ENCODE measurements at regions not wholly inside any gene's neighbourhood (a gene's known extent, or its start where the extent isn't known, plus 50 kb on each side); places are given as distances from the start of the nearest gene placed in this dataset.
"Not testable (repeated sequence)": the region's sequence is repeated elsewhere in the genome, so short reads cannot be mapped to it uniquely, and the experiment has no call there.

DNA sequence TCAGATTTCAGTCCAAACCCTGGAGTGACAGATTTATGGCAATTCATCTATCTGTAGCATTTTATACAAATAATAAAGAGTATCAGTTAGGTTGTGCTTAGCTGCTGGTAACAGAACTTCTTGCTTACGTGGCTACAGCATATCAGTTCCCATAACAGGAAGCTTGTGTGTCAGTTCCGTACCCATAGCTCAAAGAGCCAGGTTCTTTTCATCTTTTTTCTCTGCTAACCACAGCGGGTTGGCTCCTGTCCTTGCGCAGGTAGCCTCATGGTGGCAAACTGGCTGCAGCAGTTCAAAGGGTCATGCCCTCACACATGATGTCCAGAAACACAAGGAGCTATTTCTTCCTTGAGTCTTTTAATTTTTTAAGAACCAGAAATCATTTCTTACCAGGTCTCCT is 1041.8 kb downstream of the GATA3 start:
- Histone ChIP-seq H3K4me3 (ENCODE audit: low read length) (no peak overlapping the region), H3K9me3 (ENCODE audit: low read depth, low read length) (no peaks in the 10 kb centered on the region), H3K27me3 (ENCODE audit: insufficient read depth, low read length) (no peaks in the 10 kb centered on the region), H3K4me1 (ENCODE audit: insufficient read depth, low read length) (peaks cover 2% of the 10 kb centered on the region)

DNA sequence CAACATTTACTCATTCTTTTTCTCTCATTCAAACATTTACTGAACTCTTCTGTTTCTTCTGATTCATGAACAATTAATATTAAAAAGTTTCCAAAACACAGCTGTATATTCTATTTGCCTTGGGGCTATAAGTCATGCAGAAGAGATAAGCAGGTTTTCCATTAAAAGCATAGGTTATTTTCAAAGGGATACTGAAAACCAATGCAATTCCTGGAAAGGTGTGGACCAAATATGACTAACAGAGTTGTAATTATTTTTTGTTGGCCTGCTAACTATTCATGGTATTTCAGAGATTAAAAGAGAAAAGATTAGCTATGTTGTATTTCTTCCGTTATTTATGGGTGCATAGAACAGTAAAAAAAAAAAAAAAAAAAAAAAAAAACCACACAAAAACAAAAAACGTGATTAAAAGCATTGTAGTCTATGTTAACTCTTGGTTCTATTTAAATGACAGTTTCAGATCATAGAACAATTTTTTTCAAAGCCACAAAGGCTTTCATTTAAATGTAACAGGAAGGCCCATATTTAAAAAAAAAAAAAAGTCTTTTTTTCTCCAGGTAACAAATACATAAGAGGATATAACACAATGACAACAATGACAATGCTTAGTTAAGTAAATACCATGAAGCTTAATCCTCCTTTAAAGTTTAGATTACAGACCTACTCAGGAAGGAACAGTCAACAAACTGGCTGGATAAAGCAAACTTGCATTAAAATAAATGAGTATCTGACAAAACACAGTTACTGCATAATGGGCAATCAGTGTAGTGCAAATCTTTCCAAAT is 1042.9 kb downstream of the GATA3 start:
- Histone ChIP-seq H3K4me1 (ENCODE audit: insufficient read depth, low read length) (peaks cover 2% of the 10 kb centered on the region), H3K4me3 (ENCODE audit: low read length) (no peak overlapping the region)

DNA sequence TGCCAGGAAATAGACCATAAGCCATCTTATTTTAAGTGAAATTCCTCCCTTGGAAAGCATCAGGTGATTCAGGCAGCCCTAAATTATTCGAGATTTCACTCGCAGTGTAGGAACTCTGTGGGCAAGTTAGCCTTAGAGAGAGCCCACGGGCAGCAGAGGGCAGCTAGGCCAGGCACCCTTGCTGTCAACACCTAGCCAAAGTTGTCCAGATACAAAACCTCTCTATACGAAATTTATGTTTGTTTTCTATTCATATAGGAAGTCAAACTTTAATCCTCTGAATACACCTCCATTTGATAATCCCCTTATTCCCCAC is 1043.5 kb downstream of the GATA3 start:
- no peaks in the 10 kb centered on the region for H3K27me3 ChIP-seq (ENCODE audit: insufficient read depth, low read length)
- H3K9me3 ChIP-seq (ENCODE audit: low read depth, low read length): no peaks in the 10 kb centered on the region
- H3K4me3 ChIP-seq (ENCODE audit: low read length): no peak overlapping the region
- H3K4me1 ChIP-seq (ENCODE audit: insufficient read depth, low read length): peaks cover 2% of the 10 kb centered on the region

More for the DNA sequence above, 1042.9 kb downstream of the GATA3 start:
- no peaks in the 10 kb centered on the region for H3K27me3 ChIP-seq (ENCODE audit: insufficient read depth, low read length)
- H3K9me3 ChIP-seq (ENCODE audit: low read depth, low read length): no peaks in the 10 kb centered on the region

DNA sequence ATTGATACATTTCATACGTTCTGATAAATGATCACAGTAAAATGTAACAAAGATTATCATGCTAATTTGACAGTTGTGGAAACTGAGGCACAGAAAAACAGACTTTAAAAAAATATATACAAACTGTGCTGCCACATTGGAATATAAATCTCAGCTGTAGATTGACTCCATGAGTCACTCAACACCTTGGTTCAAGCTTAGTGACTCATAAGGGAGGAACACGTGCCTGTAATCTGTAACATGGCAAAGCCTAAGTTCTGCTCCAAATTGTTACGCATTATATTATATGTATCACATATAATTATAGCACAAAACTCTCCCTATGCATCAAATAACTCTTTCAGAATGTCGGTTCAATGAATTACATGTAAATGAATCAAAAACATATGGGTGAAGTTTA is 1047.5 kb downstream of the GATA3 start:
- Histone ChIP-seq H3K4me1 (ENCODE audit: insufficient read depth, low read length) (no peaks in the 10 kb centered on the region), H3K4me3 (ENCODE audit: low read length) (no peak overlapping the region), H3K9me3 (ENCODE audit: low read depth, low read length) (no peaks in the 10 kb centered on the region), H3K27me3 (ENCODE audit: insufficient read depth, low read length) (no peaks in the 10 kb centered on the region)

DNA sequence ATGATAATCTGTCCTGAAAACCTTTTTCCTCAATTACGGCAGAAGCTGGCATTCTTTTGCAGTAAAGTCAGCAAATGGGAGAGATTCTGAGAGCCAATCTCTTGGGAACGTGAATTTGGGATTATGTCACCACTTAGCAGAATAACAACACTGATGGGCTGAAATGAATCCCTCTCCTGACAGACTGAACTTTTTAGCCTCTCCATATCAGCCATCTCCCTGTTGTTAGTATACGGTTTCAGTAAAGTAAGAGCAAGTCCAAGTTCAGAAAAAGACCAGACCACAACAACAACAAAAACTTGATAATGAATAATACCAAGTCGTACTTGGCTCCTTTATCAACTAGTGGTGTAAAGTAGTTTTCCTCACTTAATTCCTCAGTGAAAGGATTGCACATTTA is 1048.8 kb downstream of the GATA3 start:
- H3K4me1 ChIP-seq (ENCODE audit: insufficient read depth, low read length): no peaks in the 10 kb centered on the region
- no peak overlapping the region for H3K4me3 ChIP-seq (ENCODE audit: low read length)
- no peaks in the 10 kb centered on the region for H3K9me3 ChIP-seq (ENCODE audit: low read depth, low read length)
- H3K27me3 ChIP-seq (ENCODE audit: insufficient read depth, low read length): no peaks in the 10 kb centered on the region

DNA sequence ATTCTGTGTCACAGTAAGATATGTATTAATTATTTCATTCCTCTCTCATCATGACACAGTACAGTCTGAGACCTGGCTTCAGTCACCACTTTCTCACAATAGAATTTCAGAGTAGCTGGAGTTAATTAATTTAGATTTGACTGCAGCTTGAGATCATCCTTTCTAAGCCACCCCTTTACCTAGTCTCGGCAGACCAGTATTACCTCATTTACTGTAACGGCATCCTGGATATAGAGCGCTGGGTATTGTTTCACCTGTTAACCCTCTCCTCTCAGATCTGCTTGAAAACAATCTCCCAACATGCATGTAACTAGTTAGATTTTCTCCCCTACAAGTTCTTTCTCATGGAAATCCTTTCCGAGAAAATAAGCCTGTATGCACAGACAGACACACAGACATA is 1057.5 kb downstream of the GATA3 start:
- H3K9me3 ChIP-seq (ENCODE audit: low read depth, low read length): no peaks in the 10 kb centered on the region
- H3K4me1 ChIP-seq (ENCODE audit: insufficient read depth, low read length): no peaks in the 10 kb centered on the region
- H3K27me3 ChIP-seq (ENCODE audit: insufficient read depth, low read length): no peaks in the 10 kb centered on the region
- H3K4me3 ChIP-seq (ENCODE audit: low read length): no peak overlapping the region

DNA sequence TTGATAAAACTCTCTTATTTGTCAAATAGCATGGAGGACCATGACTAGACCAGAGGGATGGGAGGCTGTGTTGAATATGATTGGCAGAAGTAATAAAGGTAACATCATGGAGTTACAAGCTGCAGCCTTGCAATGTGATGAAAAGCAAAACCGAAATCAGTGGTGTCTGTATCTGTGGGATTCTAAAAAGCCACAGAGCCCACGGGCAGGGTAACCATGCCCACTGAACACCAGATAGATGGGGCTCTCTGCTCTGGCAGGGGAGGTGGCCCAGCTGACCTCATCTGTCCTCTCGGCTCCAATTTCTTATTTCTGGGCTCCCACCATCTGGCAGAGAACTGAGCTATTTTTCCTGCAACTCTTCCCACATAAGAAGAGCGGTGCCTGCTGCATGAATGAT is 1072.2 kb downstream of the GATA3 start:
- Histone ChIP-seq H3K4me1 (ENCODE audit: insufficient read depth, low read length) (no peaks in the 10 kb centered on the region), H3K4me3 (ENCODE audit: low read length) (no peak overlapping the region), H3K9me3 (ENCODE audit: low read depth, low read length) (no peaks in the 10 kb centered on the region), H3K27me3 (ENCODE audit: insufficient read depth, low read length) (no peaks in the 10 kb centered on the region)

DNA sequence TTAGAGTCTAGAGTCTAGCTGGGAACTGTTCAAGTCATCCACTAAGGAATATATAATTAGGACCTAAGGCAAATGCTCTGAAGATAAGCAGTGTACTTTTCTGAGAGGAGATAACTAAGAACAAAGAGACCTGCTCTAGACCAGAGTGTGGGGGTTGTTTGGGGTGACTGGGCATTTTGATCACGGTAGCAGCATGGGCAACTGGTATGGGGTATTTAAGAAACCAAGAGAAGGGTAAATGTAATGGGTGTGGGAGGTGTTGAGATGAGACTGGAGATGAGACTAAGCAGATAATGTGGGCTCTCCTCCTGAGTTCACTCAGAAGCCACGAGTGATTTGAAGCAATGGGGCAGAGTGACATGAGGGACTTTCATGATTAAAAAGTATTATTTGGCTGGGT is 1082.9 kb downstream of the GATA3 start:
- Histone ChIP-seq H3K4me1 (ENCODE audit: insufficient read depth, low read length) (no peaks in the 10 kb centered on the region), H3K27me3 (ENCODE audit: insufficient read depth, low read length) (no peaks in the 10 kb centered on the region), H3K4me3 (ENCODE audit: low read length) (no peak overlapping the region), H3K9me3 (ENCODE audit: low read depth, low read length) (no peaks in the 10 kb centered on the region)

DNA sequence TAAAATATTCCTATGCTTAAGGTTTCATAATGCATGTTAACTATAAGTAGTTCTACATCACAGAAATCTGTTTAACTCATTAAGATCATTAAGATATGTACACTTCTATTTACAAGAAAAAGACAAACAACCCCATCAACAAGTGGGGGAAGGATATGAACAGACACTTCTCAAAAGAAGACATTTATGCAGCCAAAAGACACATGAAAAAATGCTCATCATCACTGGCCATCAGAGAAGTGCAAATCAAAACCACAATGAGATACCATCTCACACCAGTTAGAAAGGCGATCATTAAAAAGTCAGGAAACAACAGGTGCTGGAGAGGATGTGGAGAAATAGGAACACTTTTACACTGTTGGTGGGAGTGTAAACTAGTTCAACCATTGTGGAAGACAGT is 1084.3 kb downstream of the GATA3 start:
- H3K27me3 ChIP-seq (ENCODE audit: insufficient read depth, low read length); H3K4me1 ChIP-seq (ENCODE audit: insufficient read depth, low read length); H3K9me3 ChIP-seq (ENCODE audit: low read depth, low read length); H3K4me3 ChIP-seq (ENCODE audit: low read length): not testable (repeated sequence)

DNA sequence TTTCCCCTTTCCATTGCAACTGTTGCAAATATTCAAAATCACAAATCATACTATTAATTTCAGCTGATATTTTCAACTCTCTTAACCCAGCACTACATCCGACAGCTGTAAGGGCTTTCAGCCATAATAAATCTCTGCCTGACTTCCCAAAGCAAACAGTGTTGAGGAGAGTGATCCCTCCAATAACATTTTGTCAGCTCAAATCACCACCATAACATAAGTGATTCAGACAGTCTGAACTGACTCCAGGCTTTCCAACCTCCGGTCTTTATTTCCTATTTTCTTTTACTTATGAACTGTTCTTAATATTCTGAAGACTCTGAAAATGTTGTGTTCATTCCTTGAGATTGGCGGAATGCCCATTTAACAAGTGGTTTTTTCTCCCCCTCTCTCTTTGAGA is 1085.9 kb downstream of the GATA3 start:
- Histone ChIP-seq H3K4me3 (ENCODE audit: low read length) (no peak overlapping the region), H3K4me1 (ENCODE audit: insufficient read depth, low read length) (no peaks in the 10 kb centered on the region), H3K9me3 (ENCODE audit: low read depth, low read length) (no peaks in the 10 kb centered on the region), H3K27me3 (ENCODE audit: insufficient read depth, low read length) (no peaks in the 10 kb centered on the region)

DNA sequence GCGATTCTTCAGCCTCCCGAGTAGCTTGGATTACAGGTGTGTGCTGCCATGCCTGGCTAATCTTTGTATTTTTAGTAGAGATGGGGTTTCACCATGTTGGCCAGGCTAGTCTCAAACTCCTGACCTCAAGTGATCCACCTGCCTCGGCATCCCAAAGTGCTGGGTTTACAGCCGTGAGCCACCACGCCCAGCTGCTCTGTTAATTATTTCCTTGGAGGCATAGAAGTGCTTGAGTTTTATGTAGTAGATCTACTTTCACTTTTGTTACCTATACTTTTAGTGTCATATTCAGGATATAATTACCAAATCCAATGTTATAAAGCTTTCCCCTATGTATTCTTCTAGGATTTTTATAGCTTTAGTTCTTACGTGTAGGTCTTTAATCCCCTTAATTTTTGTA is 1093.0 kb downstream of the GATA3 start:
- no peaks in the 10 kb centered on the region for H3K4me1 ChIP-seq (ENCODE audit: insufficient read depth, low read length)
- no peaks in the 10 kb centered on the region for H3K27me3 ChIP-seq (ENCODE audit: insufficient read depth, low read length)
- no peaks in the 10 kb centered on the region for H3K9me3 ChIP-seq (ENCODE audit: low read depth, low read length)
- H3K4me3 ChIP-seq (ENCODE audit: low read length): no peak overlapping the region

DNA sequence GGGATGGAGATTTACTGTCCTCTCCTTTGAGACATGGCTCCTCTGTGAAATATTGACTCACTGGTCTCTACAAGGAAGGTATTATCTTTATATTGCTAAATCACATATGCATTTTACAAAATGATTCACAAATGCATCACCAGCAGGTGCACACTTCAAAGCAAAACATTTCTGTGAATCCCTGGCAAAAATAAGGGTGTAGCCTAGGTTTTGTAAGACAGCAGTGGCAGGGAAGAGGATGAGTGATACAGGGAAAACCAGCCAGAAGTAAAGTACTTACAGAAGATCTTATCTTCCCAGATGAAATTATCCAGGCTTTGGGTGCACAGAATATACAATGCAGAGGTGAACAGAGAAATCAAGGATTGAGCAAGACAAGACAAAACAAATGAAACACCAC is 1094.6 kb downstream of the GATA3 start:
- no peak overlapping the region for H3K4me3 ChIP-seq (ENCODE audit: low read length)

DNA sequence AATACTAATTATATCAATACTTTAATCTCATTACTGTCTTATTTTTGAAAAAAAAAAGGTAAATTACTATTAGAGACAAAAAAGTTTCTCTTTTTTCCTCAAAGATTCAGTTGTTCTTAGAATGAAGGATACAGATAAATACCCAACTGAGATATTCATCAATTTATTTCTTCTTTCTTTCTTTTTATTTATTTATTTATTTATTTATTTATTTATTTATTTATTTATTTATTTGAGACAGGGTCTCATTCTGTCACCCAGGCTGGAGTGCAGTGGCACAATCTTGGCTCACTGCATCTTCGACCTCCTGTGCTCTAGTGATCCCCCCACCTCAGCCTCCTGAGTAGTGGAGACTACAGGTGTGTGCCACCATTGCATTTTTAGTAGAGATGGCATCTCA is 1098.6 kb downstream of the GATA3 start:
- not testable (repeated sequence) for H3K27me3 ChIP-seq (ENCODE audit: insufficient read depth, low read length); H3K9me3 ChIP-seq (ENCODE audit: low read depth, low read length); H3K4me3 ChIP-seq (ENCODE audit: low read length); H3K4me1 ChIP-seq (ENCODE audit: insufficient read depth, low read length)

More for the DNA sequence above, 1094.6 kb downstream of the GATA3 start:
- Histone ChIP-seq H3K4me1 (ENCODE audit: insufficient read depth, low read length) (no peaks in the 10 kb centered on the region), H3K27me3 (ENCODE audit: insufficient read depth, low read length) (no peaks in the 10 kb centered on the region), H3K9me3 (ENCODE audit: low read depth, low read length) (no peaks in the 10 kb centered on the region)

DNA sequence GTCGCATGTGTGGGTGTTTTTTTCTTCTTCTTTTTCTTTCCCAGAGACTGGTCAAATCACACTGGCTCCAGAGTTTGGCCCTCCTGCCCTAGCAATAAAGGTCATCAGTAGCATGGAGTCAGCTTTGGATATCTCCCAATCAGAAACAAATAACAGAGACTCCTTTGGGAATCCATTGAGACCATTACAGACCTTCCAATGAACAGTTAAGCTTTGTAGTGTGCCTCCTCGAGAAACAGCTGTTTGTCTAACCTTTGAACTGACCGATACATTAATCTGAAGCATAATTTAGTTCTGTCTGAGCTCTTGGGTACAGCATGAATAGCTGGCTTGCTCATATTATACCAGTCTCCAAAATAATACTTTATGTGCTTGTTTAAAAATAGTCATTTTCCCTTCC is 1103.2 kb downstream of the GATA3 start:
- Histone ChIP-seq H3K4me3 (ENCODE audit: low read length) (no peak overlapping the region), H3K27me3 (ENCODE audit: insufficient read depth, low read length) (no peaks in the 10 kb centered on the region), H3K4me1 (ENCODE audit: insufficient read depth, low read length) (no peaks in the 10 kb centered on the region), H3K9me3 (ENCODE audit: low read depth, low read length) (no peaks in the 10 kb centered on the region)

DNA sequence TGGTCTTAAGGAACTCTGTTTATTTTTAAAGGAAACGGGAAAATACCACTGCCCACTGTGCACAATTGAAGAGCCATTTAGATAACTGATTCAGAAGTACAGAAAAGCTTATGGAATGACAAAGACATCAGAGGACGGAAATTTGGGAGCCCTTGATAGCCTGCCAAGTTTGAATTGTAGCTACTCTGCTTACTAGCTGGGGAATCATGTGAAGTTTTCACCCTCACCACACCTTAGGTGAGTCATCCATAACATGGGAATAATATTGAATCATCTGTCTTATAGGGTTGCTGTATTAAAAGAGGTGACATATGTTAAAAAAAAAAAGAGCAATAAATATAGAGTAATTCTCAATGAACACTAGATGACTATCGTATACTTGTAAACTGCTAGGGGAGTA is 1104.2 kb downstream of the GATA3 start:
- no peaks in the 10 kb centered on the region for H3K4me1 ChIP-seq (ENCODE audit: insufficient read depth, low read length)
- no peak overlapping the region for H3K4me3 ChIP-seq (ENCODE audit: low read length)

DNA sequence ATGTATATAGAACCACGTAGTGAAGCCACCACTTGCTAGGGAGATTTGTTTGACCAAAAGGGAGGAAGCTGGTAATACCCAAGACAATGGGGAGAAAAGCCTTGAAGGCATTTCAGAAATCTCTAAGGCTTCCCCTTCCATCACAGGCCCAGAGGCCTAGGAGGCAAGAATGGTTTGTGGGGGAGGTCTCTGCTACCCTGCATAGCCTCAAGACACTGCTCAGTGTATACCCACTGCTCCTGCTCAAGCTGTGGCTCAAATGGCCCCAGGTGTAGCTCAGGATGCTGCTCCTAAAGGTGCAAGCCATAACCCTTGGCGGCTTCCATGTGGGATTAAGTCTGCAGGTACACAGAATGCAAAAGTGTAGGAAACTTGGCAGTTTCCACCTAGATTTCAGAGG is 1105.8 kb downstream of the GATA3 start:
- Histone ChIP-seq H3K9me3 (ENCODE audit: low read depth, low read length) (no peaks in the 10 kb centered on the region), H3K4me1 (ENCODE audit: insufficient read depth, low read length) (no peaks in the 10 kb centered on the region), H3K27me3 (ENCODE audit: insufficient read depth, low read length) (no peaks in the 10 kb centered on the region), H3K4me3 (ENCODE audit: low read length) (no peak overlapping the region)

More for the DNA sequence above, 1104.2 kb downstream of the GATA3 start:
- Histone ChIP-seq H3K27me3 (ENCODE audit: insufficient read depth, low read length) (no peaks in the 10 kb centered on the region), H3K9me3 (ENCODE audit: low read depth, low read length) (no peaks in the 10 kb centered on the region)

Measured in mononuclear cell (primary cell).